Nephron (organoid): ENCODE measurements at regions not wholly inside any gene's neighbourhood (a gene's known extent, or its start where the extent isn't known, plus 50 kb on each side); places are given as distances from the start of the nearest gene placed in this dataset.

ENCODE experiments used
- H3K27ac Mint-ChIP-seq, 3 experiments: 2 replicates each; pipeline ENCODE4 v1.8.0; 2020; ENCODE audit warnings: mixed read lengths in 3 of 3, mild to moderate bottlenecking in 2 of 3, moderate library complexity in 1 of 3
- H3K27me3 Mint-ChIP-seq: 2 replicates; pipeline ENCODE4 v1.8.0; 2021; ENCODE audit warnings: low read depth, mild to moderate bottlenecking, moderate library complexity, mixed read lengths
- H3K36me3 Mint-ChIP-seq: 2 replicates; pipeline ENCODE4 v1.8.0; 2020; ENCODE audit warnings: low read depth, mixed read lengths
- H3K4me1 Mint-ChIP-seq: 2 replicates; pipeline ENCODE4 v1.8.0; 2020; ENCODE audit warnings: mixed read lengths
- H3K4me3 Mint-ChIP-seq, 3 experiments: 2 replicates each; pipeline ENCODE4 v1.8.0; 2020; ENCODE audit warnings: mild to moderate bottlenecking in 3 of 3, mixed read lengths in 3 of 3, moderate library complexity in 2 of 3
- H3K9me3 Mint-ChIP-seq: 2 replicates; pipeline ENCODE4 v1.8.0; 2020; ENCODE audit warnings: mixed read lengths
- CTCF ChIP-seq, 3 experiments: fragments of 200-600 bp; sonication (generic); IDR thresholded peaks; one replicate each; pipeline ENCODE4 v1.5.0; 2021; ENCODE audit warnings: antibody characterized with exemption in 3 of 3; ENCODE audit not compliant: unreplicated experiment in 3 of 3

DNA sequence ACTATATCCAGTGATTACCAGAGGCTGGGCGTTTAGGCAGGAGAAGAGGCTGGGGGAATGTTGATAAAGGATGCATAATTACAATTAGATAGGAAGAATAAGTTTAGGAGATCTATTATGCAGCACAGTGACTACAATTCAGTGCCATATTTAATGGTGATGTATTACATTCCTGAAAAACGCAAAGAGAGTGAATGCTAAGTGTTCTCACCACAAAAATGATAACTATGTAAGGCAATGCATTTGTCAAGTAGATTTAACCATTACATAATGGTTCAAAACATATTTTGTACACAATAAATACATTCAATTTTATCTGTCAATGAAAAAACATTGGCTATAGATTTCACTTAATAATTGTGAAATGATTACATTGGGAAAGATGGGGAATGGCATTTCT lies 548.9 kb downstream of the NUF2 start:
- Mint-ChIP-seq H3K36me3 (no peaks in the 10 kb centered on the region), H3K27ac (no peak overlapping the region), H3K4me1 (peaks cover 37% of the 10 kb centered on the region), H3K27me3 (no peaks in the 10 kb centered on the region), H3K9me3 (peaks cover 16% of the 10 kb centered on the region), H3K4me3 (no peak overlapping the region)
- no peak for TF ChIP-seq CTCF (IDR thresholded peaks at IDR 0.05; ENCODE audit: unreplicated experiment in 3 of 3)

DNA sequence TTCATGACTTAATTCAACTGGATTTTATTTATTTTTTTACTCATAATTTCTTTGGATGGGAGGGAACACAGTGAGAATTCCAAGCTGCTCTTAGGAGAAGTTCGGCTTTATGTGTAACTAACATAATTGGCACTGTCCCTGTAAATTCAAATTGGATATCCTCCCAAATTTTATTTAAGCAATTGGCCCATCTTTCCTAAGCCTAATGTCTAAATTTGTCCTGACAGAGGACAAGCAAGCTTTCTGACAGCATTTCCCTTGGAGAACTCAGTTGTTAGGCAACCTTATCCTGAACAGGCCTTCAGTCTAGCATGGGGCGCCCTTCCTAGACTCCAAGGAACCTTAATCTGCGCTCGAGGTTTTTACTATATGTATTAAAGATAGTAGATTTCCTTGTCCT lies 550.3 kb downstream of the NUF2 start:
- Mint-ChIP-seq H3K9me3 (peaks cover 12% of the 10 kb centered on the region), H3K27me3 (no peaks in the 10 kb centered on the region), H3K4me1 (peaks cover 36% of the 10 kb centered on the region), H3K36me3 (no peaks in the 10 kb centered on the region), H3K27ac (no peak overlapping the region), H3K4me3 (no peak overlapping the region)
- TF ChIP-seq CTCF (IDR thresholded peaks at IDR 0.05; ENCODE audit: unreplicated experiment in 3 of 3), result no peak

- TF ChIP-seq CTCF (IDR thresholded peaks at IDR 0.05; ENCODE audit: unreplicated experiment in 3 of 3), result peak in 1 of 3 experiments; percentile 11
- no peak overlapping the region for H3K4me3 Mint-ChIP-seq
- peaks cover 37% of the 10 kb centered on the region for H3K4me1 Mint-ChIP-seq
- no peaks in the 10 kb centered on the region for H3K27me3 Mint-ChIP-seq
- H3K36me3 Mint-ChIP-seq, result no peaks in the 10 kb centered on the region
- H3K9me3 Mint-ChIP-seq, result peaks cover under 1% of the 10 kb centered on the region
- no peak overlapping the region for H3K27ac Mint-ChIP-seq
Observed at GRCh38 chr1:163874070-163874469, 552.3 kb downstream of the NUF2 start.

DNA sequence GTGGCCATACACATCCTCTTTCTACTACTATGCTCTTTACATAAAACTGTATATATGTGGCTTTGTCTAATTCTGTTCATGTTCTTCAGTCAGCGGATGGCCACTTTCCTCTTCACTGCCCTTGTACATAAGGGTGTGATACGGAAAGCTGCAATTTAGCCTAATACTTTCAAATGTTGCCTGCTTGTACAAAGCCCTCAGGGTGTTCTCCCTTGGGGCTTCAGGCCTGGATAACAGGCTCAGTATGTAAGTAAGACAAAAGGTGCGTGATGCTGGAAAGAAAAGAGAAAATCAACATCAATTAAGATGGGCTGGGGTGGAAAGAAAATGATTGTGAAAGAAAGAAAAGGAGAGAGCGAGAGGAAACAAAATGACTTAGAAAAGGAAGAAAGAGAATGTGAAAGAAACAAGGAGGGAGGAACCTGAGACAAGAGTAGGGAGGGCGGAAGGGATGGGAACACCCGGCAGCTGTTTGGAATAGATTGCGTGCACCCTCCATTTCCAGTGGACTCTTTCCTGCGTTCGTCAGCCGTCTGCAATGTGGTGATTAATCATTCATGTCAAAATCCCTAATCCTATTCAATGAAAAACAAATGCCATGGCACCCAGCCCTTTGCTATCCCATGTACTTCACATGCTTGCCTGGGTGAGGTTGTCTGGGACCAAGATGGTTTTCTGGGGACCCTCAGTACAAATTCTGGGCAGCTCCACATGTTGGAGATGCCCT lies 553.6 kb downstream of the NUF2 start:
- Mint-ChIP-seq H3K36me3 (no peaks in the 10 kb centered on the region), H3K27ac (peak overlapping the region; percentile 39 to 81 (median 67)), H3K9me3 (no peaks in the 10 kb centered on the region), H3K4me3 (peak overlapping the region in 2 of 3 experiments; percentile 4 to 15), H3K4me1 (peaks cover 37% of the 10 kb centered on the region), H3K27me3 (no peaks in the 10 kb centered on the region)
- TF ChIP-seq CTCF (IDR thresholded peaks at IDR 0.05; ENCODE audit: unreplicated experiment in 3 of 3), result no peak

GRCh38 chr1:163875927-163876320 lies 554.2 kb downstream of the NUF2 start:
- no peaks in the 10 kb centered on the region for H3K27me3 Mint-ChIP-seq
- no peak overlapping the region for H3K4me3 Mint-ChIP-seq
- H3K4me1 Mint-ChIP-seq, result peaks cover 37% of the 10 kb centered on the region
- peak overlapping the region; percentile 39 to 81 (median 67) for H3K27ac Mint-ChIP-seq
- no peaks in the 10 kb centered on the region for H3K9me3 Mint-ChIP-seq
- no peak for TF ChIP-seq CTCF (IDR thresholded peaks at IDR 0.05; ENCODE audit: unreplicated experiment in 3 of 3)
- H3K36me3 Mint-ChIP-seq, result no peaks in the 10 kb centered on the region

- peaks cover 37% of the 10 kb centered on the region for H3K4me1 Mint-ChIP-seq
- H3K27me3 Mint-ChIP-seq, result no peaks in the 10 kb centered on the region
- no peaks in the 10 kb centered on the region for H3K36me3 Mint-ChIP-seq
- H3K9me3 Mint-ChIP-seq, result no peaks in the 10 kb centered on the region
- peak overlapping the region in 1 of 3 experiments; percentile 67 for H3K27ac Mint-ChIP-seq
- TF ChIP-seq CTCF (IDR thresholded peaks at IDR 0.05; ENCODE audit: unreplicated experiment in 3 of 3), result no peak
- H3K4me3 Mint-ChIP-seq, result no peak overlapping the region
Observed at GRCh38 chr1:163876546-163876945, 554.8 kb downstream of the NUF2 start.
